Small intestine (tissue), 7 donors: ENCODE measurements at regions not wholly inside any gene's neighbourhood (a gene's known extent, or its start where the extent isn't known, plus 50 kb on each side); places are given as distances from the start of the nearest gene placed in this dataset.

Source experiments
- DNase-seq, 2 donors: peaks; one replicate each; pipeline versions ENCODE4 v3.0.0 to v3.0.0-alpha.2; 2013
- FAIRE-seq: peaks from 2 replicates; lab custom pipeline; 2012; peaks lifted over from hg19 to GRCh38; lab: Jason Lieb, UNC
- H3K27ac ChIP-seq, 3 donors: one replicate each; pipeline ENCODE4 v1.5.1; 2013; ENCODE audit warnings: low read length in 2 of 3, mild to moderate bottlenecking in 2 of 3, control low read depth in 1 of 3, inconsistent platforms in 1 of 3, low read depth in 1 of 3, moderate library complexity in 1 of 3
- H3K27me3 ChIP-seq, 3 donors: one replicate each; pipeline ENCODE4 v1.6.1; 2013; ENCODE audit warnings: low read length in 3 of 3, inconsistent platforms in 1 of 3; ENCODE audit not compliant: control insufficient read depth in 3 of 3, insufficient read depth in 3 of 3
- H3K36me3 ChIP-seq, 3 donors: one replicate each; pipeline ENCODE4 v1.6.1; 2013; ENCODE audit warnings: low read length in 3 of 3, inconsistent platforms in 1 of 3, low read depth in 1 of 3, mild to moderate bottlenecking in 1 of 3, moderate library complexity in 1 of 3; ENCODE audit not compliant: control insufficient read depth in 3 of 3, insufficient read depth in 2 of 3
- H3K4me1 ChIP-seq, 3 donors: one replicate each; pipeline ENCODE4 v1.6.1; 2013; ENCODE audit warnings: low read length in 2 of 3, inconsistent platforms in 1 of 3, low read depth in 1 of 3, mild to moderate bottlenecking in 1 of 3, moderate library complexity in 1 of 3; ENCODE audit not compliant: control insufficient read depth in 3 of 3, insufficient read depth in 2 of 3
- H3K4me3 ChIP-seq, 3 donors: one replicate each; pipeline ENCODE4 v1.5.1; 2013; ENCODE audit warnings: low read length in 3 of 3, control low read depth in 1 of 3, inconsistent platforms in 1 of 3, low read depth in 1 of 3, mild to moderate bottlenecking in 1 of 3, moderate library complexity in 1 of 3
- H3K9me3 ChIP-seq, 2 donors: one replicate each; pipeline ENCODE4 v1.6.1; 2013; ENCODE audit warnings: low read depth in 1 of 2, low read length in 1 of 2; ENCODE audit not compliant: control insufficient read depth in 2 of 2, insufficient read depth in 1 of 2
- WGBS, 3 donors: extraction: QIAGEN DNeasy Blood & Tissue Kit; methylation state at CpG; one replicate each; pipeline ENCODE4 v1.1.7; 2013; 5-methylcytosine and 5-hydroxymethylcytosine counted together
- donor health status: healthy with polysubstance abuse.
- donor health status: control.
- donor health status: control.
- donor health status: Bipolar disorder and iron deficiency.
- donor health status: healthy.

DNA sequence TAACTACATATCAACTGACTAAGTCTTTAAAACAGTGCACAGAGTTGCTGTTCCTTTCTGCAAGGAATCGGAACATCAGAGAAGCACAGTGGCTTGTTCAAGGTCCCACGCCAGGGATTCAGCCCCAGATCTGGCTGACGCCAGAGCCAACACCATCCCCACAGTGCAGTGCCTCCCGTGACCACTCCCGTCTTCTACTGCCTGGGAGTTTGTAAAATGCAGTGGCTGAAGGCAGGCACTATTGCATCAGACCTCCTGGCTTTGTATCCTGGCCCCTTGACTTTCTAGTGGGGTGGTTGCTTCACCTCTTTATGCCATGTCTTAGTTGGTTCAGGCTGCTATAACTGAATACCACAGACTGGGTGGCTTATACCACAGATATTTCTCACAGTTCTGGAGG is 131.0 kb downstream of the NSG2 start:
- whole genome bisulfite sequencing, 3 donors, result 66 to 87% (median 79%) methylated on average over 5 of the region's 5 CpGs
- H3K27ac ChIP-seq, result no peak overlapping the region
- no peak for DNase-seq
- no peaks in the 10 kb centered on the region for H3K4me1 ChIP-seq
- H3K36me3 ChIP-seq, result no peaks in the 10 kb centered on the region
- no peak for FAIRE-seq
- H3K9me3 ChIP-seq, result no peaks in the 10 kb centered on the region
- no peak overlapping the region for H3K4me3 ChIP-seq
- H3K27me3 ChIP-seq, result peaks cover 0 to 2% (median 0%) of the 10 kb centered on the region in 3 donors

DNA sequence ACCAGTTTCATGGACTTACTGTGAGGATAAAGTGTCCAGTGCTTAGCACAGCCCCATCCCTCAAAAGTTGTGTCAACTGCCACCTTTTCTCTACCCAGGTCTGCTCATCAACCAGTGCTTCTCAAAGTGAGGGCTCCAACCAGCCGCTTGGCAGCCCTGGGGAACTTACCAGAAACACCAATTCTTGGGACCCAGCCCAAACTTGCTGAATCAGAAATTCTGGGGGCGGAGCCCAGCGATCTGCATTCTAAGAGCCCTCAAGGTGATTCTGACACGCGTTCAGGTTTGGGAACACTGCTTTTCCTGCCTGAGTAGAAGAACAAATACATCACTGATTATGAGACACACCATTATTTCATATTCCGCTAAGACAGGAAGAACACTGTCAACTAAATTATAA is 132.0 kb downstream of the NSG2 start:
- DNase-seq (no peak), FAIRE-seq (no peak)
- Histone ChIP-seq H3K27me3 (peaks cover 0 to 2% (median 0%) of the 10 kb centered on the region in 3 donors), H3K4me1 (no peaks in the 10 kb centered on the region), H3K4me3 (no peak overlapping the region), H3K27ac (no peak overlapping the region), H3K36me3 (no peaks in the 10 kb centered on the region), H3K9me3 (no peaks in the 10 kb centered on the region)
- WGBS, 3 donors, result 84 to 88% (median 87%) methylated on average over 6 of the region's 6 CpGs

GRCh38 chr5:174177976-174178605 is 132.6 kb downstream of the NSG2 start:
- Histone ChIP-seq H3K27ac (no peak overlapping the region), H3K27me3 (peaks cover 0 to 2% (median 0%) of the 10 kb centered on the region in 3 donors), H3K4me3 (no peak overlapping the region), H3K36me3 (no peaks in the 10 kb centered on the region), H3K9me3 (no peaks in the 10 kb centered on the region), H3K4me1 (no peaks in the 10 kb centered on the region)
- WGBS, 3 donors, result 50 to 77% (median 52%) methylated on average over 6 of the region's 6 CpGs
- peak in 1 of 2 donors; percentile 56 for DNase-seq
- no peak for FAIRE-seq

DNA sequence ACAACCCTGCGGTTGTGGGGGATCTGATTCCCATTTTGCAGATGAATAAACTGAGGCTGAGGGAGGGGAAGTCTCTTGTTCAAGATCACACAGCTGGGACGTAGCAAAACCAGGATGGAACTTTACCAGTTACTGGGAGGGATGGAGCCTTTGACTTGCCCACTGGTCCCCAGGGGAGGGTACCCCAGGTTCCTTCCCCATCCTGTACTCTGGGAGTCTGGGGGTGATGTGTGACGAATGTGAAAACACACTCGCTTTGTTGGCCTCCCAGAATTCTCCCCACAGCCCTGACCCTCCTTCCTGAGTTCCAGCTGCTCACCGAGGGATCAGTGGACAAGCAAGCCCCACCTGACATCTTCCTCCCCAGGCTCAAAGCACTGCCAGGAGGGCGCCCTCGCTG is 135.1 kb downstream of the NSG2 start:
- Histone ChIP-seq H3K27me3 (peaks cover 0 to 2% (median 0%) of the 10 kb centered on the region in 3 donors), H3K36me3 (no peaks in the 10 kb centered on the region), H3K4me3 (no peak overlapping the region), H3K4me1 (no peaks in the 10 kb centered on the region), H3K9me3 (no peaks in the 10 kb centered on the region), H3K27ac (no peak overlapping the region)
- 72 to 82% (median 76%) methylated on average over 7 of the region's 7 CpGs for WGBS, 3 donors
- DNase-seq, result no peak
- no peak for FAIRE-seq

DNA sequence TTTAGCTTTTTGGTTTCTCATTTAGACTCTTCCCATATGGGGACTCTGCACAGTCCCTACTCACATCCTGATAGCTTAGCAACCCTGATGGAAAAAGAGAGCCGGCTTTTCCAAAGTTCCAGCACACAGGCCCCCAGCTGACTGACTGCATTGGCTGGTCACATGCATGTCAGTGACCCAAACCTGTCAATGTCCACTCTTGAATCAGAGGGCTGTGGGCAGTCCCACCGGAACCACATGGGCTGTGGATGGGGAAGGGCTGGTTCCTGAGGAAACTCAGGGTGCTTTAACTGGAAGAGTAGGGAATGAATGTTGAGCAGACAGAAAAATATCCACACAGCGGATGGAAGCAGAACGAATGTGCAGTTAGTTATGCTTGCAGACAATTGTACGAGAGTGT is 136.6 kb downstream of the NSG2 start:
- DNase-seq (no peak), FAIRE-seq (no peak)
- no peaks in the 10 kb centered on the region for H3K9me3 ChIP-seq
- H3K4me3 ChIP-seq, result no peak overlapping the region
- no peaks in the 10 kb centered on the region for H3K4me1 ChIP-seq
- WGBS, 3 donors, result 91 to 95% (median 91%) methylated on average over 5 of the region's 5 CpGs
- no peaks in the 10 kb centered on the region for H3K36me3 ChIP-seq
- H3K27ac ChIP-seq, result no peak overlapping the region
- H3K27me3 ChIP-seq, result peaks cover 0 to 2% (median 0%) of the 10 kb centered on the region in 3 donors

GRCh38 chr5:174183701-174184100 is 138.2 kb downstream of the NSG2 start:
- no peak overlapping the region for H3K27ac ChIP-seq
- no peak overlapping the region for H3K4me3 ChIP-seq
- no peak for FAIRE-seq
- H3K9me3 ChIP-seq, result no peaks in the 10 kb centered on the region
- no peaks in the 10 kb centered on the region for H3K4me1 ChIP-seq
- DNase-seq, result no peak
- H3K36me3 ChIP-seq, result no peaks in the 10 kb centered on the region
- WGBS, 3 donors, result 32 to 68% (median 50%) methylated on average over 9 of the region's 9 CpGs
- H3K27me3 ChIP-seq, result peaks cover 0 to 2% (median 0%) of the 10 kb centered on the region in 3 donors

DNA sequence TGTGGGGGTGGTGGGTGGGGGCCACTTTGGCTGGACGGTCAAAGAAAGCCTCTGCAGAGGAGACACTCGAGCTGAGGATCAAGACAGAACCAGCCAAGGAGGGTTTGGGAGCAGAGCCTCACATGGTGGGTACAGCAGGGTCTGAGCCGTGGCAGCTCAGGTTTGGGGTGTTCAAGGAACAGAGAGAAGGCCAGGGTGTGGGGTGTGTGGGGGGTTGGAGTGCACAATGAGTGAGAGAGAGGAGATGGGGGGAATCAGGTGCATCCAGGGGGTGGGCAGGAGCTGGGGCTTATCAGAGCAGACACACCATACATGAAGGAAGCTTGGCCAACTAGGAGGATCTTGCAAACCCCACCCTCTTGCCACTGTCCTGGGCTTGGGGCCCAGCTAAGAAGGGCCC is 140.0 kb downstream of the NSG2 start:
- FAIRE-seq (no peak), DNase-seq (no peak)
- peaks cover 0 to 10% (median 7%) of the 10 kb centered on the region in 3 donors for H3K4me1 ChIP-seq
- H3K9me3 ChIP-seq, result no peaks in the 10 kb centered on the region
- WGBS, 3 donors, result 77 to 93% (median 80%) methylated on average over 3 of the region's 3 CpGs
- no peaks in the 10 kb centered on the region for H3K36me3 ChIP-seq
- no peak overlapping the region for H3K27ac ChIP-seq
- H3K27me3 ChIP-seq, result no peaks in the 10 kb centered on the region
- no peak overlapping the region for H3K4me3 ChIP-seq

DNA sequence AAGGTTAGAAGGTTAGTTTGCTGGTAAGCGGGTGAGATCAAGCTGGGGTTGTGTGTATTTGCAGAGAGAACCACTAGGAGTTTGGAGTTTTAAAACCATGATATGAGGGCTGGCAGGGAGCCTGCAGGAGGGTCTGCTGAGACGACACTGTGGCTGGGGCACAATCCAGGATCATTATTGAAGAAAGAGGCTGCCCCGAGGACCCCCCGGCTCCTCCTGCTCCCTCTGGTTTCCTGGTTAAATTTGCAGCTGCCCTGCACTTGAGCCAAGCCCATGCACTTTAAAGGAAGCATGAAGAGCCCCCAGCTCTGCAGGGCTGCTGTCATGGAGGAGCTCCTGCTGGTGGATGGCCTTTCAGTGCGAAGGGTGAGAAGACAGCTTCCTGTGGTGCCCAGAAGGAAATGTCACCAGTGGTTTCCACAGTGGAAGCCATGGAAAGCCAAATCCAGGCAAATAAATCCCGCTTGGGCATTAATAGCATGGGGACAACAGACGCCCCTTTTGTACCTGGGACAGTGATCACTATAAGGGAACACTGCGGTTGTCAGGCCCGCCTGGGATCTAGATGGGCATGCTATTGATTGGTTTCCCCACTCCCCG is 140.7 kb downstream of the NSG2 start:
- Histone ChIP-seq H3K9me3 (no peaks in the 10 kb centered on the region), H3K27ac (no peak overlapping the region), H3K4me1 (peaks cover 0 to 10% (median 7%) of the 10 kb centered on the region in 3 donors), H3K4me3 (no peak overlapping the region), H3K27me3 (no peaks in the 10 kb centered on the region), H3K36me3 (no peaks in the 10 kb centered on the region)
- 84 to 89% (median 88%) methylated on average over 10 of the region's 10 CpGs for WGBS, 3 donors
- FAIRE-seq (no peak), DNase-seq (no peak)
